ENCODE measurements at regions not wholly inside any gene's neighbourhood (a gene's known extent, or its start where the extent isn't known, plus 50 kb on each side); places are given as distances from the start of the nearest gene placed in this dataset.

GRCh38 chr12:124489915-124490583 lies 77.4 kb downstream of the NCOR2 start:
- Mint-ChIP-seq H3K4me3 (no peak overlapping the region), H3K9me3 (no peaks in the 10 kb centered on the region), H3K36me3 (peaks cover 56 to 77% of the 10 kb centered on the region in 2 donors), H3K4me1 (peaks cover 55 to 89% of the 10 kb centered on the region in 2 donors), H3K27ac (peak overlapping the region; percentile 3), H3K27me3 (no peaks in the 10 kb centered on the region)
- ATAC-seq (replicated peaks) (no peak), DNase-seq (no peak)

DNA sequence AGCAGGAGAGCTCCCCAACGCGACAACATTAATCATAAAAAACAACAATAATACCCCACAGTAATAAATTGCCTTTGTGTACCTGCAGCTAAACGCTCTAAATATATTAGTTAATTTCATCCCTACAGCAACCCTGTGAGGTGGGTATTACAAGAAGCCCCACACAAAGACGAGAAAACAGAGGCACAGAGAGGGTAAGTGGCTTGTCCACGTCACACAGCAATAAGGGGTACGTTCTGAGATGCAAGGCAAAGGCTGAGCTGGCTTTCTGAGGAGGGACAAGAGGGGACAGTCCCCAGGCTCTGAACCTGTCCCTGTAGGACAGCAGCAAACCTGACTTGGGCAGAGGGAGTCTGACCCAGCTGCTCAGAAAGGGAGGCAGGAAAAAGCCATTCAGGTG lies 78.2 kb downstream of the NCOR2 start:
- H3K4me1 Mint-ChIP-seq = peaks cover 56 to 89% of the 10 kb centered on the region in 2 donors
- H3K27me3 Mint-ChIP-seq = no peaks in the 10 kb centered on the region
- ATAC-seq (replicated peaks) (no peak), DNase-seq (no peak)
- H3K9me3 Mint-ChIP-seq = peaks cover 0 to 4% of the 10 kb centered on the region in 2 donors
- no peak overlapping the region for H3K4me3 Mint-ChIP-seq
- H3K36me3 Mint-ChIP-seq = peaks cover 59 to 79% of the 10 kb centered on the region in 2 donors
- H3K27ac Mint-ChIP-seq = peak overlapping the region; percentile 71

GRCh38 chr12:124488520-124488919 lies 78.9 kb downstream of the NCOR2 start:
- ATAC-seq (replicated peaks) (no peak), DNase-seq (no peak)
- peak overlapping the region; percentile 42 for H3K27ac Mint-ChIP-seq
- peaks cover 58 to 79% of the 10 kb centered on the region in 2 donors for H3K36me3 Mint-ChIP-seq
- no peaks in the 10 kb centered on the region for H3K27me3 Mint-ChIP-seq
- peaks cover 51 to 86% of the 10 kb centered on the region in 2 donors for H3K4me1 Mint-ChIP-seq
- peaks cover 0 to 4% of the 10 kb centered on the region in 2 donors for H3K9me3 Mint-ChIP-seq
- H3K4me3 Mint-ChIP-seq = no peak overlapping the region

DNA sequence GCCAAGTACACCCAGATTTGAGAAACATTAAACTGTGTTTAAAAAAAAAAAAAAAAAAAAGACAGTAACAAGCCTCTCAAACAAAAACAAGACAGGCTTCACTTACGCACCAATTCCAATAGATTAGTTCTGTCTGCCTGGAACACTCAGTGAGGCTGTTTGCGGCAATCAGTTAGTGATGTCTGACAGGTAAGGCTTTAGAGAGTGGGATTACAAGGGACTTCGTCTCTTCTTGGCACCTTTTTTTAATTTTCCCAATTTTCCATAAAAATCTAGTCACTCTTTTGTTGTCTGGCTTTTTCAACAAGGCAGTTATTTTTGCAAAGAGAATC lies 79.6 kb downstream of the NCOR2 start:
- H3K36me3 Mint-ChIP-seq = peaks cover 58 to 81% of the 10 kb centered on the region in 2 donors
- H3K27ac Mint-ChIP-seq = peak overlapping the region; percentile 57
- H3K4me1 Mint-ChIP-seq = peaks cover 48 to 86% of the 10 kb centered on the region in 2 donors
- no peak overlapping the region for H3K4me3 Mint-ChIP-seq
- DNase-seq = no peak
- peaks cover 0 to 4% of the 10 kb centered on the region in 2 donors for H3K9me3 Mint-ChIP-seq
- no peak for ATAC-seq (replicated peaks)
- no peaks in the 10 kb centered on the region for H3K27me3 Mint-ChIP-seq

DNA sequence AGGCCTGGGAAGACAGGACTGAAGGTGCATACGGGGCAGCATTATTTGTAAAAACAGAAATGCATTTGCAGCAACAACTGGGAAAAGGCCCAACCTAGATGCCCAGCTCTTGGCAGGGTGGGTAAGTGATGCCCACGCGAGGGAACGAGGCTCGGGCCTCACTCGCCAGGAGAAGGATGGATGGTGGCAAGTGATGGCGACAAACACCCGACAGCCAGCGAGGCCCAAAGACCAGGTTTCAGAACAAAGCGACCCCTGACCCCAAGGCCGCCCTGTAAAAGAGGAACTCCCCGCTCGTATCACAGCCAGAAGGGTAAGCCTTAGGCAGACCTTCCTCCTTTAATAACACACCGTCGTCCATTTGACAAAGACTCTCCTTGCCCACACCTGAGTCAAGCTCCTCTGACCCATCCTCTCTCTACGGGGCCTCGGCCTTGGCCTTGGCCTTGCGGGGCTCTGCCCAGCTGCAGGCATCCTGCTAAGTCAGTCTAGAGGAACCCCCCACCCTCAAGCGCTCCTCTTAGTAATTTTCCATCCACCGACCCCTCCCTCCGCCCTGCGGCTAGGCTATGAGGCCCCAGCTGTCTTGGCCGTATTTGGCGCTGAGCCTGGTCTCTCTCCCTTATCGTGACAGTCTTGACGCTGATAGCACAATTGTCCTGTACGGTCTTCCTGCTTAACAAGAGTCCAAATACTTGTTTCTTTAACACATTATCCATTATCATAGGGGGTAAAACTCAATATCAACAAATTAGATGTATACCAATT lies 80.2 kb downstream of the NCOR2 start:
- peaks cover 0 to 4% of the 10 kb centered on the region in 2 donors for H3K9me3 Mint-ChIP-seq
- ATAC-seq (replicated peaks) (no peak), DNase-seq (no peak)
- H3K36me3 Mint-ChIP-seq = peaks cover 58 to 82% of the 10 kb centered on the region in 2 donors
- H3K4me1 Mint-ChIP-seq = peaks cover 47 to 86% of the 10 kb centered on the region in 2 donors
- H3K27me3 Mint-ChIP-seq = no peaks in the 10 kb centered on the region
- peak overlapping the region; percentile 38 for H3K27ac Mint-ChIP-seq
- H3K4me3 Mint-ChIP-seq = no peak overlapping the region

DNA sequence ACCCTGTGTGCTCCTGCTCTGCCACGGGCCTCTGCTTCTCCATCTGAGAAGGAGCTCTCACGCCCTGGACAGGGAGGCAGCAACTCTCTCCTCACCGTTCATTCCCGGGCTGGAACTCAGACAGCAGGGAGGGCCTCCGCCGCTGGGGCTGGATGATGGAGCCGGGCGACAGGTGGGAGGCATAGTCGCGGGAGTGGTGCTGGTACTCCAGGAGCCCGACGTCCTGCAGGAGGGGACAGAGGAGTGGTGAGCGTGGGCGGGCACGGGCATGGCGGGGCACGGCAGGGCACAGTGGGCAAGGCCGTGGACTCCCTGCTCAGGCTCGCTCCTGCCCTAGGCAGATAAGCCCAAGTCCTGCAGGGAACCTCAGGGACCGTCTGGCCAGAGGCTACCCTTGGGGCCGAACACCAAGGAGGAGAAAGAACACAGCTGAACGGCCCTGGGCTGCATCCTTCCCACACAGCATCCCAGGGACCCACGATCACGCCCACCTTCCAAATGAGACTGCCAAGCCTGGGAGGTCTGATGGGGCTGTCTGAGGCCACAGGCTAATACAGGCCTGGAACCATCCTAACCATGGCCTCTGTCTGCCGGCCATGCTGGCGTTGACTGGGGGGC lies 81.0 kb downstream of the NCOR2 start:
- H3K9me3 Mint-ChIP-seq = peaks cover 4% of the 10 kb centered on the region in 2 donors
- H3K4me1 Mint-ChIP-seq = peaks cover 45 to 86% of the 10 kb centered on the region in 2 donors
- no peak overlapping the region for H3K27ac Mint-ChIP-seq
- no peaks in the 10 kb centered on the region for H3K27me3 Mint-ChIP-seq
- H3K36me3 Mint-ChIP-seq = peaks cover 58 to 81% of the 10 kb centered on the region in 2 donors
- no peak for DNase-seq
- ATAC-seq (replicated peaks) = no peak
- H3K4me3 Mint-ChIP-seq = no peak overlapping the region

- Mint-ChIP-seq H3K4me3 (no peak overlapping the region), H3K9me3 (peaks cover 5 to 6% of the 10 kb centered on the region in 2 donors), H3K4me1 (peaks cover 49 to 90% of the 10 kb centered on the region in 2 donors), H3K27me3 (no peaks in the 10 kb centered on the region), H3K27ac (no peak overlapping the region), H3K36me3 (peaks cover 64 to 84% of the 10 kb centered on the region in 2 donors)
- DNase-seq = no peak
- ATAC-seq (replicated peaks) = no peak
Measured at GRCh38 chr12:124485371-124485770, 82.0 kb downstream of the NCOR2 start.

DNA sequence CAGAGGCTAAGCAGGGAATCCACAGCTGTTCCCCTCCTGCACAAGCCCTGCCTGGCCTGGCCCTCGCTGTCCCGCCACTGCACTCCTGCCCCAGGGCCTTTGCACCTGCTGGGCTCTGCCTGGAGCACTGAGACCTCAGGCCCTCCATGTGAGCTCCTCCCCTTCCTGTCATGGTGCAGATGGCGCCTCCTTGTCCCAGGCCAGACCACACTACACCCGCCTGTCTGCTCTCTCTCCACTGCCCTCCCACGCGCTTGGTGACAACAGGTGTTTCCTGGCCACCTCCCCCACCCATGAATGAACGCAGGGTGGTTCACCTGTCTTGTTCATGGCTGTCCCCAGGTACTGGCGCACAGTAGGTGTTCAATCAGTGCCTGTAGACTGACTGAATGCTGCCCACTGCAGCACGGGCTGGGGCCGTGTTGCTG lies 82.9 kb downstream of the NCOR2 start:
- Mint-ChIP-seq H3K27ac (peak overlapping the region; percentile 73), H3K36me3 (peaks cover 64 to 83% of the 10 kb centered on the region in 2 donors), H3K9me3 (peaks cover 5 to 6% of the 10 kb centered on the region in 2 donors), H3K4me1 (peaks cover 48 to 87% of the 10 kb centered on the region in 2 donors), H3K4me3 (no peak overlapping the region), H3K27me3 (no peaks in the 10 kb centered on the region)
- DNase-seq (no peak), ATAC-seq (replicated peaks) (peak; percentile 45 to 57)

GRCh38 chr12:124484067-124484466 lies 83.3 kb downstream of the NCOR2 start:
- peaks cover 9 to 10% of the 10 kb centered on the region in 2 donors for H3K9me3 Mint-ChIP-seq
- H3K27ac Mint-ChIP-seq = no peak overlapping the region
- peaks cover 65 to 83% of the 10 kb centered on the region in 2 donors for H3K36me3 Mint-ChIP-seq
- ATAC-seq (replicated peaks) = no peak
- H3K4me1 Mint-ChIP-seq = peaks cover 52 to 87% of the 10 kb centered on the region in 2 donors
- H3K4me3 Mint-ChIP-seq = no peak overlapping the region
- DNase-seq = no peak
- no peaks in the 10 kb centered on the region for H3K27me3 Mint-ChIP-seq

GRCh38 chr12:124482901-124483799 lies 84.3 kb downstream of the NCOR2 start:
- Mint-ChIP-seq H3K36me3 (peaks cover 74 to 85% of the 10 kb centered on the region in 2 donors), H3K4me1 (peaks cover 51 to 87% of the 10 kb centered on the region in 2 donors)

GRCh38 chr12:124482567-124482893 lies 84.9 kb downstream of the NCOR2 start:
- Mint-ChIP-seq H3K27ac (peak overlapping the region; percentile 82), H3K36me3 (peaks cover 79 to 87% of the 10 kb centered on the region in 2 donors), H3K4me3 (no peak overlapping the region), H3K27me3 (no peaks in the 10 kb centered on the region), H3K9me3 (peaks cover 15 to 18% of the 10 kb centered on the region in 2 donors), H3K4me1 (peaks cover 52 to 87% of the 10 kb centered on the region in 2 donors)
- no peak for DNase-seq
- no peak for ATAC-seq (replicated peaks)

More at GRCh38 chr12:124482901-124483799, 84.3 kb downstream of the NCOR2 start:
- Mint-ChIP-seq H3K9me3 (peaks cover 14 to 15% of the 10 kb centered on the region in 2 donors), H3K27me3 (no peaks in the 10 kb centered on the region), H3K27ac (peak overlapping the region; percentile 31), H3K4me3 (no peak overlapping the region)
- ATAC-seq (replicated peaks) (no peak), DNase-seq (no peak)

- Mint-ChIP-seq H3K27ac (peak overlapping the region; percentile 82), H3K9me3 (peaks cover 20 to 21% of the 10 kb centered on the region in 2 donors), H3K36me3 (peaks cover 82 to 89% of the 10 kb centered on the region in 2 donors), H3K27me3 (no peaks in the 10 kb centered on the region), H3K4me1 (peaks cover 50 to 88% of the 10 kb centered on the region in 2 donors), H3K4me3 (no peak overlapping the region)
- ATAC-seq (replicated peaks) = no peak
- no peak for DNase-seq
Measured at GRCh38 chr12:124481772-124482566, 85.4 kb downstream of the NCOR2 start.

DNA sequence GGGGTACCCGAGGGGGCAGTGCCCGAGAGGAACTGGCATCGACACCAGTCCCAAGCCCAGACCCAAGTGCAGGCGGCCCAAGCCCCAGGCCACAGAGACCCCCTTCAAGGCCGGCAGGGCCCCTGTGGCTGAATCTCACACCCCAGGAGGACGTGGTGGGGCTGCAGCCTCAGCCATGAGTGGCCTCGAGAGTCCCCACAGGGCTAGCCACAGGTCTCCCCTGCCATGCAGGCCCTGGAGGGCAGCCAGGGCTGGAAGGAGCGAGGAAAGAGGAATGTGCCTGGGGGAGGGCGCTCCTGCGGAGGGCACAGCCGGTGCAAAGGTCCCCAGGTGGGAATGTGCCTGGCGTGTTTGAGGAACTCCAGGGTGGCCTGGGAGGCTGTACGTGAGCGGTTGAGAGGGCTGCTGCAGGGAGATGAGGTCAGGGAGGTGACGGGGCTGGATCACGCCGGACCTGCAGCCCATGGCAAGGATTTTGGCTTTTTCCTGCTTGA lies 86.1 kb downstream of the NCOR2 start:
- H3K27me3 Mint-ChIP-seq = no peaks in the 10 kb centered on the region
- DNase-seq (no peak), ATAC-seq (replicated peaks) (no peak)
- no peak overlapping the region for H3K4me3 Mint-ChIP-seq
- peaks cover 87 to 94% of the 10 kb centered on the region in 2 donors for H3K36me3 Mint-ChIP-seq
- peaks cover 51 to 90% of the 10 kb centered on the region in 2 donors for H3K4me1 Mint-ChIP-seq
- peaks cover 23% of the 10 kb centered on the region in 2 donors for H3K9me3 Mint-ChIP-seq
- peak overlapping the region; percentile 61 for H3K27ac Mint-ChIP-seq
